ENCODE measurements at regions not wholly inside any gene's neighbourhood (a gene's known extent, or its start where the extent isn't known, plus 50 kb on each side); places are given as distances from the start of the nearest gene placed in this dataset.
"Not testable (repeated sequence)": the region's sequence is repeated elsewhere in the genome, so short reads cannot be mapped to it uniquely, and the experiment has no call there.

DNA sequence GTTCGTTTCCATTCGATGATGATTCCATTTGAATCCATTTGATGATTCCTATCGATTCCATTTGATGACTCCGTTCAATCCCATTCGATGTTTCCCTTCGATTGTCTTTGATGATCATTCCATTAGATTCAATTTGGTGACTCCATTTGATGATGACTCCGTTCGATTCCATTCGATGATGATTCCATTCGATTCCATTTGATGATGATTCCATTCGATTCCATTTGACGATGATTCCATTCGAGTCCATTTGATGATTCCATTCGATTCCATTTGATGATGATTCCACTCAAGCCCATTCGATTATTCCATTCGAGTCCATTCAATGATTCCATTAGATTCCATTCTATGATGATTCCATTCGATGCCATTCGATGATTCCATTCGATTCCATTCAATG, 2730.6 kb downstream of the RPIA start:
- H3K4me1 Mint-ChIP-seq (ENCODE audit: low read depth); H3K27ac Mint-ChIP-seq; H3K4me3 Mint-ChIP-seq; H3K27me3 Mint-ChIP-seq: not testable (repeated sequence)
- Mint-ChIP-seq H3K9me3 (ENCODE audit: low read depth) (peaks cover 24% of the 10 kb centered on the region), H3K36me3 (peaks cover 14% of the 10 kb centered on the region)

DNA sequence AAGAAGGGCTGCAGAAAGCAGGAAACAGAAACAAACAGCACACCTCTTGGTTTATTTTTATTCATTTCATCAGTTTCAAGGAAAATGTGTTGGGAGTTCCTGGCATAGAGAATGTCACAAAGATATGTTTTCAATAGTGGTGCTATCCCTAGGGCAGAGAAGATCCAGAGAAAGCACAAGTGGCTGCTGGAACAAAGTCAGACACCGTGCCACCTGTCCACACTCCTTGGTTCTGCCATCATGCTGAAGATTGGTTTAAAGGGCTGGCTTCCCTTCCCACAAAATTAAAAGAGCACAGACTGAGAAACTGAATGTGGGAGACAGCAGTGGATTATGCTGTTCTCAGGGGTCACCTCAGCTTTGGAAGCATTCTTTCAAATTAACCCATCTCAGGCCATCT, 2735.7 kb downstream of the RPIA start:
- not testable (repeated sequence) for H3K36me3 Mint-ChIP-seq; H3K27me3 Mint-ChIP-seq; H3K4me1 Mint-ChIP-seq (ENCODE audit: low read depth); H3K4me3 Mint-ChIP-seq; H3K27ac Mint-ChIP-seq
- peaks cover 11% of the 10 kb centered on the region for H3K9me3 Mint-ChIP-seq (ENCODE audit: low read depth)

DNA sequence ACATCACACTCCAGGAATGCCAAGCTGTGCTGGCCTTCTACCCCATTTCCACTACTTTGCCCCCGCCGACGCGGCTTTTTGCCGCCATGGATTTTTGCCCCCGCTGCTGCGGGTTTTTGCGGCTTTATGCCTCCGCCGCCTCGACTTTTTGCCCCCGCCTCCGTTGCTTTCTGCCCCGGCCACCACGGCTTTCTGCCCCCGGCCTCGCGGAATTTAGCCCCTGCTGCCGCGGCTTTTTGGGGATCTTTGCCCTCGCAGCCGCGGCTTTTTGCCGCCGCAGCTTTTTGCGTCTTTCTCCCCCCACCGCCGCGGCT, 2750.4 kb downstream of the RPIA start:
- H3K9me3 Mint-ChIP-seq (ENCODE audit: low read depth); H3K4me3 Mint-ChIP-seq; H3K36me3 Mint-ChIP-seq; H3K4me1 Mint-ChIP-seq (ENCODE audit: low read depth); H3K27ac Mint-ChIP-seq: not testable (repeated sequence)
- H3K27me3 Mint-ChIP-seq = peaks cover 18% of the 10 kb centered on the region

DNA sequence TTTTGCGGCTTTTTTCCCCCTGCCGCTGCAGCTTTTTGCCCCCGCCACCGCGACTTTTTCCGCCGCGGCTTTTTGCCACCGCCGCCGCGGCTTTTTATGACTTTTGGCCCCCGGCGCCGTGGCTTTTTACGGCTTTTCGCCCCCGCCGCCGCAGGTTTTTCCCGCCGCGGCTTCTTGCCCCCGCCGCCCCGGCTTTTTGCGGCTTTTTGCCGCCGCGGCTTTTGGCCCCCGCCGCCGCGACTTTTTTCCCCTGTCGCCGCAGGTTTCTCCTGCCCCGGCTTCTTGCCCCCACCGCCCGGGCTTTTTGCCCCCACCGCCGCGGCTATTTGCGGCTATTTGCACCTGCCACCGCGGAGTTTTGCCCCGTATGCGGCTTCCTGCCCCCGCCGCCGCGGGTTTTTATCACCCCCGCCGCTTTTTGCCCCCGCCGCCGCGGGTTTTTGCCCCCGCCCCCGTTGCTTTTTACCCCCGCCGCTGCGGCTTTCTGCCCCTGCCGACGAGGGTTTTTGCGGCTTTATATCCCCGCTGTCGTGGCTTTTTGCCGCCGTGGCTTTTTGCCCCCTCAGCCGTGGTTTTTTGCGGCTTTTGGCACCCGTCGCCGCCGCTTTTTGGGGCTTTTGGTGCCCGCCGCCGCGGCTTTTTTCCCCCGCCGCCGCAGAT, 2750.9 kb downstream of the RPIA start:
- Mint-ChIP-seq H3K27ac (no peak overlapping the region), H3K4me1 (ENCODE audit: low read depth) (peaks cover 3% of the 10 kb centered on the region), H3K4me3 (no peak overlapping the region)

DNA sequence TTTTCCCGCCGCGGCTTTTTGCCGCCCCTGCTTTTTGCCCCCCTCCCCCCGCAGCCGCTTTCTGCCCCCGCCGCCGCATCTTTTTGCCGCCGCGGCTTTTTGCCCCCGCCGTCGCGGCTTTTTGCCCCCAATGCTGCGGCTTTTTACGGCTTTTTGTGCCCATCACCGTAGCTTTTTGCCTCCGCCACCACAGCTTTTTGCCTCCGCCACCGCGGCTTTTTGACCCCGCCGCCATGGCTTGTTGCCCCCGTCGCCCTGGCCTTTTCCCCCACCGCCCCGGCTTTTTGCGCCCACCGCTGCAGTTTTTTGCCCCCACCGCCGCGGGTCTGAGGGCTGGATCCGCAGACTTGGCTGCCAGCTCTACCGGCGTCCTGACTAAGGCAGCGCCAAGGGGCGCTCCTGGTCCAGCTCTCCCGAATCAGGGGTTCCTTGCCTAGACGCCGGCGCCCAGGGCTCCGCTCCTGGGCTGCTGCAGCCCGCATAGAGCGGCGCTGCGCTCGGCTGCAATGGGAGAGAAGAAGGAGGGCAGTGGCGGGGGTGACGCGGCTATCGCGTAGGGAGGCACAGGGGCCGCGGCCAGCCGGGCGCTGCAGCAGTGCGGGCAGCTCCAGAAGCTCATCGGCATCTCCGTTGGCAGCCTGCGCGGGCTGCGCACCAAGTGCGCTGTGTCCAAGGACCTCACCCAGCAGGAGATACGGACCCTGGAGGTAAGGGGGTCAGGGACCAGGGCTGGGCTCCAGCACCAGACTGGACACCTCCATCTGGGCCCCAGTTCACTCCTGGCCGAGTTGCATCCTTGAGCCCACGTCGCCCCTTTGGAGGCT, 2751.6 kb downstream of the RPIA start:
- not testable (repeated sequence) for H3K9me3 Mint-ChIP-seq (ENCODE audit: low read depth); H3K36me3 Mint-ChIP-seq; H3K27ac Mint-ChIP-seq; H3K4me1 Mint-ChIP-seq (ENCODE audit: low read depth); H3K4me3 Mint-ChIP-seq
- peaks cover 16% of the 10 kb centered on the region for H3K27me3 Mint-ChIP-seq

More for the DNA sequence above, 2750.9 kb downstream of the RPIA start:
- H3K27me3 Mint-ChIP-seq = peaks cover 16% of the 10 kb centered on the region
- H3K9me3 Mint-ChIP-seq (ENCODE audit: low read depth) = peaks cover 6% of the 10 kb centered on the region
- H3K36me3 Mint-ChIP-seq = peaks cover 4% of the 10 kb centered on the region

DNA sequence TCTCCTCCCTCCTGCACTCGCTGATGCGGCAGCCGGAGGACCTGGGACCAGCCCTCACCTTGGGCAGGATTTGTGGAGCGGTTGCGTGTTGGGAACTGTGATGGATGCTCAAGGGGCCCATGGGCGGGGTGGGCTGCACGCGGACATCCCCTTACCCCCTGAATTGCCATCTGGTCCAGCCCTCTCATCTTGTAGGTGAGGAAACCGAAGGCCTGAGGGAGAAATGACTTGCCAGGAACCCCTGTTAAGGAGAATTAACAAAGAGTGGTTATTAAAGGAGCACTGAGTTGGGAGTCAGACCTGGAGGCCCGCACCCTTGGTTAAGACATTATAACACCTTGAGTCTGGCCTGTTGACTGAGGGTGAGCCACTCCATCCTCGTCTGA, 2752.2 kb downstream of the RPIA start:
- H3K27ac Mint-ChIP-seq; H3K9me3 Mint-ChIP-seq (ENCODE audit: low read depth); H3K36me3 Mint-ChIP-seq; H3K4me3 Mint-ChIP-seq; H3K4me1 Mint-ChIP-seq (ENCODE audit: low read depth): not testable (repeated sequence)
- H3K27me3 Mint-ChIP-seq = peaks cover 16% of the 10 kb centered on the region

DNA sequence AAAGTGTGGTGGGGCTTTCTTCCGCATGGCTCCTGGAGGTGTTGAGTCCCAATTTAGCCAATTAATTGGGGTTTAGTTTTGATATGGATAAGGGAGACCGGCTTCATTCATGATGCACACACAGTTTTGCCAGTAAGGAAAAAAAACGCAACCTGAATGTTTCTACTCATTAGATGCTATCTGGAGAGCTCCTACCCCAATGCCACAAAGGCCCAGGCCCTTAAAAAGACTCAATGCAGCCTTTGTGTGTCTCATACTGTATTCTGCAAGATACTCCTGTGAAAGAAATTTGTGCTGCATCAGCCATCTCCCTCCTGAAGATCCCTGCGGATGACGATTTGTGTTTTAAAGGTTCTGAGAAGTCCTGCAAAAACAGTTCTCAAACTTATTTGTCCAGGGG, 2754.2 kb downstream of the RPIA start:
- peaks cover 13% of the 10 kb centered on the region for H3K27me3 Mint-ChIP-seq
- not testable (repeated sequence) for H3K4me1 Mint-ChIP-seq (ENCODE audit: low read depth); H3K4me3 Mint-ChIP-seq; H3K27ac Mint-ChIP-seq; H3K9me3 Mint-ChIP-seq (ENCODE audit: low read depth); H3K36me3 Mint-ChIP-seq

DNA sequence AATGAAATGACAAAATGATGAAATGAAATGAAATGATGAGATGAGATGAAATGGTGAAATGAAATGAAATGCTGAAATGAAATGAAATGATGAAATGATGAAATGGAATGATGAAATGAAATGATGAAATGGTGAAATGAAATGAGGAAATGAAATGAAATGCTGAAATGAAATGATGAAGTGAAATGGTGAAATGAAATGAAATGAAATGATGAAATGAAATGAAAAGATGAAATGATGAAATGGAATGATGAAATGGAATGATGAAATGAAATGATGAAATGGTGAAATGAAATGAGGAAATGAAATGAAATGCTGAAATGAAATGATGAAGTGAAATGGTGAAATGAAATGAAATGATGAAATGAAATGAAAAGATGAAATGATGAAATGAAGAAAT, 2755.0 kb downstream of the RPIA start:
- peaks cover 14% of the 10 kb centered on the region for H3K27me3 Mint-ChIP-seq

DNA sequence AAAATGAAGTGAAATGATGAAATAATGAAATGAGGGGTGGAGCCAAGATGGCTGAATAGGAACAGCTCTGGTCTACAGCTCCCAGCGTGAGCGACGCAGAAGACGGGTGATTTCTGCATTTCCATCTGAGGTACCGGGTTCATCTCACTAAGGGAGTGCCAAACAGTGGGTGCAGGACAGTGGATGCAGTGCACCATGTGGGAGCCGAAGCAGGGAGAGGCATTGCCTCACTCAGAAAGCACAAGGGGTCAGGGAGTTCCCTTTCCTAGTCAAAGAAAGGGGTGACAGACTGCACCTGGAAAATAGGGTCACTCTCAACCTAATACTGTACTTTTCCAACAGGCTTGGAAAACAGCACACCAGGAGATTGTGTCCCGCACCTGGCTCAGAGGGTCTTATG, 2755.4 kb downstream of the RPIA start:
- H3K27ac Mint-ChIP-seq; H3K9me3 Mint-ChIP-seq (ENCODE audit: low read depth); H3K4me1 Mint-ChIP-seq (ENCODE audit: low read depth); H3K36me3 Mint-ChIP-seq; H3K4me3 Mint-ChIP-seq: not testable (repeated sequence)
- H3K27me3 Mint-ChIP-seq = peaks cover 14% of the 10 kb centered on the region

More for the DNA sequence above, 2755.0 kb downstream of the RPIA start:
- H3K27ac Mint-ChIP-seq; H3K9me3 Mint-ChIP-seq (ENCODE audit: low read depth); H3K4me3 Mint-ChIP-seq; H3K4me1 Mint-ChIP-seq (ENCODE audit: low read depth); H3K36me3 Mint-ChIP-seq: not testable (repeated sequence)

DNA sequence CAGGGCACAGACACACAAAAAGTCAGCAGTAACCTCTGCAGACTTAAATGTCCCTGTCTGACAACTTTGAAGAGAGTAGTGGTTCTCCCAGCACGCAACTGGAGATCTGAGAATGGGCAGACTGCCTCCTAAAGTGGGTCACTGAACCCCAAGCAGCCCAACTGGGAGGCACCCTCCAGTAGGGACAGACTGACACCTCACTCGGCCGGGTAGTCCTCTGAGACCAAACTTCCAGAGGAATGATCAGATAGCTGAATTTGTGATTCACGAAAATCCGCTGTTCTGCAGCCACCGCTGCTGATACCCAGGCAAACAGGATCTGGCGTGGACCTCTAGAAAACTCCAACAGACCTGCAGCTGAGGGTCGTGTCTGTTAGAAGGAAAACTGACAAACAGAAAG, 2756.0 kb downstream of the RPIA start:
- H3K4me3 Mint-ChIP-seq; H3K9me3 Mint-ChIP-seq (ENCODE audit: low read depth); H3K36me3 Mint-ChIP-seq; H3K27ac Mint-ChIP-seq; H3K4me1 Mint-ChIP-seq (ENCODE audit: low read depth): not testable (repeated sequence)
- H3K27me3 Mint-ChIP-seq = peaks cover 14% of the 10 kb centered on the region

DNA sequence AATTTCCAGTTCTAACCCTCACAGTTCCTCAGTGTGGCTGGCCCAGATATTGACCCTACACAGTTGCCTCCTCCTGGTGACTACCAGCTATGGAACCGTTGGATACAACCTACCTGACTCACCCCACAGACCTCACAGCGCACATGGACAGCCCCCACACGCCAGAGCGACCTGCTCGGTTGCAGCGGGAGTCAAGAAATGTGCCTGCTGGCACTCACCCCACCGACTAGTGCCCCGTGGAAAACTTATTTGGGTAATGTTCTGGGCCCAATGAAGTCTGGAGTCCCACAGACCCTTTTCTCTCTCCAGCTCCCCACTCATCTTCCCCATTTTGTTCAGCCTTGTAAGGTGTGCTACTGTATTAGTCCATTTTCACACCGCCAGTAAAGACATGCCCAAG, 2770.8 kb downstream of the RPIA start:
- H3K27ac Mint-ChIP-seq; H3K4me1 Mint-ChIP-seq (ENCODE audit: low read depth); H3K36me3 Mint-ChIP-seq; H3K9me3 Mint-ChIP-seq (ENCODE audit: low read depth); H3K4me3 Mint-ChIP-seq: not testable (repeated sequence)
- H3K27me3 Mint-ChIP-seq = peaks cover 12% of the 10 kb centered on the region

DNA sequence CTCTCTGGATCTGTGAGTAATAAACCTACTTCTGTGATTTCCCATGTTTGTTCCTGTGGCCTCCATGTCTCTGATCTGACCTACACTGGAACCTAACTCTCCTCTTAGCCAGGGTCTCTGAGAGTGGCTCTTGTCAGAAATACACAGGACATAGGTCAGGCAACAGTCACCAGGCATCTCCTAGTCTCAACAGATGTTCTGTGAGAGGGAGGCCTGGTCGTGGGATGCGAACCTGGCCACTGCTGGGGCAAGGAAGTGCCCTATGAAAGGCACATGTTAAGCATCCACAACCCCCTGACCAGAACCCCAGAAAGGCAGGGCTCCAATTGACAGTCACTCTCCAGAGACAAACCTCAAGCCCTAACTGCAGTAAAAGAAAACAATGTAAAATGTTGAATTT, 2771.5 kb downstream of the RPIA start:
- not testable (repeated sequence) for H3K4me3 Mint-ChIP-seq; H3K27ac Mint-ChIP-seq; H3K9me3 Mint-ChIP-seq (ENCODE audit: low read depth); H3K36me3 Mint-ChIP-seq; H3K4me1 Mint-ChIP-seq (ENCODE audit: low read depth)
- H3K27me3 Mint-ChIP-seq = peaks cover 12% of the 10 kb centered on the region

DNA sequence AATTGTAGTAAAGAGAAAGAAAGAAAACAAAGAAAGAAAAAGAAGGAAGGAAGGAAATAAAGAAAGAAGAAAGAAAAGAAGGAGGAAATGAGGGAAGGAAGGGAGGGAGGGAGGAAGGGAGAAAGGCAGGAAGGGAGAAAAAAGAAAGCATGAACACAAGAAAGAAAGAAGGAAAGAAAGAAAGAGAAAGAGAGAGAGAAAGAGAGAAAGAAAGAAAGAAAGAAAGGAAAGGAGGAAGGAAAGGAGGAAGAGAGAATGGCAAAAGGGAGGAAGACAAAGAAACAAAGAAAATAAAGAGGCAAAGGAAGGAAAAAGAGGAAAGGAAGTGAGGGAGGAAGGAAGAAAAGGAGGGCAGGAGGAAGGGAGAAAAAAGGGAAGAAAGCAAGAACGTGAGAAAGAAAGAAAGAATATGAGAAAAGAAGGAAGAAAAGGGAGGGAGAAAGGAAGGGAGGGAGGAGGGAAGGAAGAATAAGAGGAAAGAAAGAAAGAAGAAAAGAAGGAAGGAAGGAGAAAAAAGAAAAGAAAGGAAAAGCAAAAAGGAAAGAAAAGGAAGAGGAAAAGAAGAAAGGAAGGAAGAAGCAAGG, 2775.4 kb downstream of the RPIA start:
- not testable (repeated sequence) for H3K4me1 Mint-ChIP-seq (ENCODE audit: low read depth); H3K27ac Mint-ChIP-seq; H3K36me3 Mint-ChIP-seq

DNA sequence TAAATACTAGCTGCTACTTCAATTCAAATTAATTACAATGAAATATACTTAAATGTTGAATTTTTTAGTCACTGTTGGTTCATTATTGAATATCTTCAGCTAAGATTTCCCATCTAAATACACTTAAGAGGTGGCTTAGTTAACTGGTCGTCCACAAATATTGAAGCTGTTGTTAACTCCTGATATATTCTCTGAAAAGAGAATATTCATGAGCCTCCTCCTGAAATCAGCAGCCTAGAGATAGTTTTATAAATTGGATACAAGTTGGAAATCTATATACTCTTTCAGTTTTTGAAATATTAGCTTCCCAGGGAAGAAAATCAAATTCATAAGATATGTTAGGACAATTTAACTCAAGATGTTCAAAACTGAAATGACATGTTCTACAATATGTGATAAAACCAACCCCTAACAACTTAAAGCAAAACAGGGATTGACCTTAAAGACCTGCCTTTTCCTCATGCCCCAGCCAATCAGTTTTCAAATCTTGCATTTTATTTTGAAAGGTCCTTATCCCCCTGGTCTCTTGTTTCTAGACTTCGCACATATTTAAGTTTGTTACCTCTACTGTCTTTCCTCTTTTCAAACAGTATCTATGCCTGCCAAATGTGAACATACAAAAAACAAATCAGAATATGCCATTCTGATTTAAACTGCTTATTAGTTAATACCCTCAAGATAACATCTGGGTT, 2784.9 kb downstream of the RPIA start:
- H3K9me3 Mint-ChIP-seq (ENCODE audit: low read depth); H3K36me3 Mint-ChIP-seq; H3K4me1 Mint-ChIP-seq (ENCODE audit: low read depth): not testable (repeated sequence)
- H3K27ac Mint-ChIP-seq = peak overlapping the region; percentile 89
- peak overlapping the region; percentile 90 for H3K4me3 Mint-ChIP-seq
- peaks cover 12% of the 10 kb centered on the region for H3K27me3 Mint-ChIP-seq

More for the DNA sequence above, 2775.4 kb downstream of the RPIA start:
- H3K9me3 Mint-ChIP-seq (ENCODE audit: low read depth); H3K4me3 Mint-ChIP-seq: not testable (repeated sequence)
- peaks cover 14% of the 10 kb centered on the region for H3K27me3 Mint-ChIP-seq

DNA sequence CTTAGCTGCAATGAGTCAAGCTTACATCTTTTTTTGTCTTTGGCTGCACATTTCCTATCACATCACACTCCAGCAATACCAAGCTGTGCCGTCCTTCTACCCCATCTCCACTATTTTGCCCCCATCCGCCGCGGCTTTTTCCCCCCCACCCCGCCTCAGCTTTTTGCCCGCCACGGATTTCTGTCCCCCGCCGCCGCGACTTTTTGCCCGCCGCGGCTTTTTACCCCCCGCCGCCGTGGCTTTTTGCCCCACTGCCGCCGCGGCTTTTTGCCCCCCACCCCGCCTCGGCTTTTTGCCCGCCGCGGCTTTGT, 2785.4 kb downstream of the RPIA start:
- Mint-ChIP-seq H3K27me3 (peaks cover 15% of the 10 kb centered on the region), H3K4me3 (peak overlapping the region; percentile 90), H3K27ac (peak overlapping the region; percentile 89)
- H3K4me1 Mint-ChIP-seq (ENCODE audit: low read depth); H3K36me3 Mint-ChIP-seq; H3K9me3 Mint-ChIP-seq (ENCODE audit: low read depth): not testable (repeated sequence)
